NCI-H345 treated with DMSO at 0.1 percent for 48 hours (cell line): ENCODE measurements at regions not wholly inside any gene's neighbourhood (a gene's known extent, or its start where the extent isn't known, plus 50 kb on each side); places are given as distances from the start of the nearest gene placed in this dataset.
"Not testable (repeated sequence)": the region's sequence is repeated elsewhere in the genome, so short reads cannot be mapped to it uniquely, and the experiment has no call there.

ENCODE experiments used
- DNase-seq: peaks from one replicate; lab custom pipeline; 2025; ENCODE audit not compliant: unreplicated experiment; lab: John Stamatoyannopoulos, UW

DNA sequence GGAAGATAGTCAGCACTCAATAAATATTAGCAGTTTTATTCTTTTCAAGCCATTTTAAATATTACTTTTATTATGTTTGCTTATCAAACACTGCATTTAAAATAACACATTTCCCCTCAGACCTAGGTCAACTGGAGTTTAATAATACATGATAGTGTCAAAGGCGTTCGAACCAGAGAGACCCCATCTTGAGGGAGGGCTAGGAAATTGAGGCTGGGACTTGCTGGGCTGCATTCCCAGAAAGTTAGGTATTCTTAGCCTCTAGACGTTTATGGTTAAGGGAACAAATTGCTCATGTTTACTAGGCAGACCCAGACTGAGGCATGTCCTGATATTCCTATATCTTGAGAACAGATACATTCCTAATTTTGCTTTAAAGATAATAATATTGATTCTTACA, 426.5 kb downstream of the METTL4 start:
- DNase-seq, result no peak

DNA sequence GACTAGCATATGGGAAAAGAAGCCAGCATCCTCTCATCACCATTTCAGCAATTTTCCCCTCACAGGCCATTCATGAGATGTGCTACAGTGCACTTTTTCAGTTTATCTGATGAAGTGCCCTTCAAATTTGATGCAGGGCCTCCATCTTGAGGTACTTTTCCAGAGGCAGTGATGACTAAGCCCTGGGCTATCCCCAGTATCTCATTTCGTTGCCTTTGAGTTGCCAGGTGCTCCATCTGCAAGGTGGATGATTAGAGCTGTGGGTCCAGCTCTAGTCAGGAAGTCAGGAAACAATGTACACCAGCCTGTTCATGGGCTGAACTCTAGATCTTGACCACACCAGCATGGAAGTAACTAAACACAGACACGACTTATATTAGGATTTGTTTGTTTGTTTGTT, 425.2 kb downstream of the METTL4 start:
- DNase-seq, result no peak

DNA sequence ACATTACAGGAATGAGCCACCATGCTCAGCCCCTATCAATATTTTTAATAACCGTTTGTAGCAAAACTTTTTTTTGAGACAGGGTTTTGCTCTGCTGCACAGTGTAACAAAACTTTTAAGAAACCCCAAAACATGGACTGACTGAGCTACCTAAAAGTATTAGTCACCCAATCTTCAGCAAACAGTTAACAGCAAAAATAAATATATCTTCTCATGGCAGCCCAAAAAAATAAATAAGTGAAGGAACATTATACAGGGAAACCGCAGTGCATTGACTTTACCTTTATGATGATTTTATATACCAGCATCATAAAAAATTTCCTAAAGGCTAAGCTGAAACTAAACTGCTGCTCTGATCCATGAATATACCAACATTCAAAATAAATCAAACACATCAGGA, 424.6 kb downstream of the METTL4 start:
- DNase-seq, result no peak

- no peak for DNase-seq
These were observed 423.7 kb downstream of the METTL4 start for GRCh38 chr18:2147476-2148230.

- DNase-seq, result no peak
These were observed 422.5 kb downstream of the METTL4 start for GRCh38 chr18:2148823-2149222.

GRCh38 chr18:2150566-2150965, 420.7 kb downstream of the METTL4 start:
- DNase-seq, result no peak

DNA sequence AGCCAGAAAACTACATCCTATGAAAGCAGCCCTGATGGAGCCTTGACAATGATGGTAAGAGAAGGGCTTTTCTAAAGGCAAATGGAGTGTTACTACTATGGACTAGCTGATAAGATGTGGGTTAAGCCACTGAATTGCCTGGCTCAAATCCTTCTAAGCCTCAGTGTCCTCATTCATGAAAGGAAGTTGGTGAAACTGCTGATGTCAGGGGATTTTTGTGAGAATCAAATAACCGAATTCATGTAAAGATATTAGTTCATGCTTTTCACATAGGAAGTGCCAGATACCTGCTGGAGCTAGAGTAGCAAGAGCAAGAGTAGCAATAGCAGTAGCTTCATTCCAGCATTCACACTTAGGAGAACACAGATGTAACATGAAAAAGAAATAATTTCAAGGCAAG, 417.0 kb downstream of the METTL4 start:
- no peak for DNase-seq

DNA sequence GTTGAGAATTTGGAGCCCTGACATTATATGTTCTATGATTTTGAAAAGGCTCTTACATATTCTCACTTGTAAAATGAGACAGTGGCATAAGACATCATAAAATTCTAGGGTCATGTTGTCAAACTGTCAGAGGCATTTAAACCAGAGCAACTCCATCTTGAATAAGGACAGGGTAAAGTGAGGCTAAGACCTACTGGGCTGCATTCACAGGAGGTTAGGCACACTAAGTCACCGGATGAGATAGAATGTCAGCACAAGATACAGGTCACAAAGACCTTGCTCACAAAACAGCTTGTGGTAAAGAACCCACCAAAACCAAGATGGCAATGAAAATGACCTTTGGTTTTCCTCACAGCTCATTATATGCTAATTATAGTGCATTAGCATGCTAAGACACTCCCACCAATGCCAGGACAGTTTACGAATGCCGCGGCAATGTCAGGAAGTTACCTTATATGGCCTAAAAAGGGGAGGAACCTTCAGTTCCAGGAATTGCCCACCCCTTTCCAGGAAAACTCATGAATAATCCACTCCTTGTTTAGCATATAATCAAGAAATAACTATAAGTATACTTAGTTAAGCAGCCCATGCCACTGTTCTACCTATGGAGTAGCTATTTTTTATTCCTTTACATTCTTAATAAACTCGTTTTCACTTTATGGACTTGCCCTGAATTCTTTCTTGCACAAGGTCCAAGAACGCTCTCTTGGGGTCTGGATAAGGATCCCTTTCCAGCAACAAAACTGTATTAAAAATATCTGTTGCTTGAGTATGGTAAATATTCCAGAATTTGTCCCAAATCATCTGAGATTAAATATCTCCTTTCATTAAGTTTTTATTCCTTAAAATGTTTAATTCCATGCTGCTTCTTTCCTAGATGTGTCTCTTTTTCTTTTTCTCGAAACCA, 406.4 kb downstream of the METTL4 start:
- DNase-seq, result no peak

DNA sequence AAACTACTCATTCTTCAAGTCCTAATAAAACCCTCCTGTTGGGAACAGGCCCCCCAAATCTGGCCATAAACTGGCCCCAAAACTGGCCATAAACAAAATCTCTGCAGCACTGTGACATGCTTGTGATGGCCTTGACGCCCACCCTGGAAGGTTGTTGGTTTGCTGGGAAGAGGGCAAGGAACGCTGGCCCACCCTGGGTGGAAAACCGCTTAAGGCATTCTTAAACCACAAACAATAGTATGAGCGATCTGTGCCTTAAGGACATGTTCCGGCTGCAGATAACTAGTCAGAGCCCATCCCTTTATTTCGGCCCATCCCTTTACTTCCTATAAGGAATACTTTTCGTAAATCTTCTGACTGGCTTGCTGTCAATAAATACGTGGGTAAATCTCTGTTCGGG, 404.4 kb downstream of the METTL4 start:
- DNase-seq, result not testable (repeated sequence)

- no peak for DNase-seq
These were observed 403.3 kb downstream of the METTL4 start for GRCh38 chr18:2168022-2168421.

DNA sequence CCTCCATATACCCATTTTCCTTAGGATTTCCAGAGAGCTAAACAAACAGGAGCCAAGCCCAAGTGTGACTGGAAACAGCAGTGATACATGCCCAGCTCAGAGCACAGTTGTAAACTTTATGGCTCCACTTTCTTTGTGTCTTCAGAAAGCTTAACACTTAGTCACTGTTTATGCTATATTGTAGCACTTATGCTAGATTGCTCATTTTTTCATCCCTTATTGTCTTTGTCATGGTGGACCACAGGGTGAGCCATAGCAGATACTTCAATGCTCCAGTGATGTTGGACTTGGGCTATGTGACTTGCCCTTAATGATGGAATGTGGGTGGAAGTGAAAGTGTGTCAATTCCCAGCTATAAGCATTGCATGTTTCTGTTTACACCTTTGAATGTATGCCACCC, 401.6 kb downstream of the METTL4 start:
- no peak for DNase-seq

DNA sequence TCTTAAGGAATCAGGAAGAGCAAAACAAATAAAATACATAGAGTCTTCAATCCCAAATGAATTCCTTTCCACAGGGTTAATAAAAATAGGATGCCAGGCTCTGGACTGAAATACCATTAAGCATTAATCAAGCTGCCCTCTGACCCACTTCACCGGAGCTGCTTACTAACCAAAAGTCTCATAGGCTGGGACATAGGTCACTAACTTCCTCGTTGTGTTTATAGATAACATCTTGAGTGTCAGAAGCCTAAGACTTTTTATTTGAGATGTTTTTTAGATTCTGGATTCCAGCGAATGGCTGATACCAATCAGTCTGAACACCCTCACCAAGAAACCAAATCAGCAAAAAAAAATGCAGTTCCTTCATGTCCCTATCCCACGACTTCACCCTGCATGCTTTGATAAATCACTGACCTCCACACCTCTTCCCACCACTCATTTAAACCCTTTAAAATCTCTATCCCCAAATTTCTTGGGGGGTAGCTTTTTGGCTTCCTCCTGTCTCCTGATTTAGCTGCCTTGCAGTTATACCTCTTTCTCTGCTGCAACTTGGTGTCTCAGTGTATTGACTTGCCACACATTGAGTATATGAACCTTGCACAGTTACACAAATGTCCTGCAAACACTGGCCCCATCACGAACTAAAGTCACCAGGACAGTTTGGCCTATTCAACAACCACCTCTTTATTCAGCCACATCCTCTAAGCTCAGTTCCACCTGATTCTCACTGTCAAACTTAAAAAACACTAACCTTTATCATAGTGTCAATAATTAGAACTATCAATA, 399.3 kb downstream of the METTL4 start:
- DNase-seq, result no peak

GRCh38 chr18:2172881-2173280, 398.4 kb downstream of the METTL4 start:
- no peak for DNase-seq

- DNase-seq, result no peak
These were observed 397.8 kb downstream of the METTL4 start for GRCh38 chr18:2173486-2173885.

GRCh38 chr18:2178036-2178435, 393.3 kb downstream of the METTL4 start:
- no peak for DNase-seq

GRCh38 chr18:2179498-2180183, 391.7 kb downstream of the METTL4 start:
- no peak for DNase-seq

DNA sequence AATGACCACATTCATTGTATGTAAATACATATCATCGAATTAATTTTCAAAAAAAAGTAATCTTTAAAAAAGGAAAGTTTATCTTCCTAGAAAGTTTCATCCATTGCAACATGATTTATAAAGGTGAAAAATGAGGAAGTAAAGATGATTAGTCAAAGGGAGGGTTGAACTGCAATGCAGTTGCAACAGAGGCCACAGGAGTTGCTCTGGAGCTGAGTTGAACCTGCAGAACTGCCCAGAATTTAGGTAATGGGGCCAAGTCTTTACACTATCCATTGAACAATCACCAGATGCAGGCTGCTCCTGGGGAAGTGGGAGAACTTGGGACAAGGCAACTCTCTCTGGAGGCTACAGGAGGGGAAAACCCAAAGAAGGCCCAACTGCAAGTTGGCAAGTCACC, 390.7 kb downstream of the METTL4 start:
- no peak for DNase-seq

DNA sequence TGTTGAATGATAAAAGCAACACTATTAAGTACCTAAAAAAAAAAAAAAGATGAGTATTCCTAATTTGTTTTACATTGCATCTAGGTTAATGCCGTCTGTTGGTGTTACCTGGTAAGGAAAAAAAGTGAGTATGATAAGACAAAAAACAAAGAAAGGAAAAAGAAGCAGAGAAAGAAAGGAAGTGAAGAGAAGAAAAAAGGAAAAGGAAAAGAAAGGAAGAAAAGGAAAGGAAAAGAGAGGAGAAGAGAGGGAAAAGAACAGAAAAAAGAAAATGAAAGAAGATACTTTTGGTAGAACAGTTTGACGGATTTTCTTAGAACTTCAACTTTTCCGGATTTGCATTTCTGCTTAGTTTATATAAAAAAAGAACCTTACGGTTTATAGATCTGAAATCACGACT, 387.9 kb downstream of the METTL4 start:
- no peak for DNase-seq

GRCh38 chr18:2186967-2187366, 384.3 kb downstream of the METTL4 start:
- DNase-seq, result no peak

DNA sequence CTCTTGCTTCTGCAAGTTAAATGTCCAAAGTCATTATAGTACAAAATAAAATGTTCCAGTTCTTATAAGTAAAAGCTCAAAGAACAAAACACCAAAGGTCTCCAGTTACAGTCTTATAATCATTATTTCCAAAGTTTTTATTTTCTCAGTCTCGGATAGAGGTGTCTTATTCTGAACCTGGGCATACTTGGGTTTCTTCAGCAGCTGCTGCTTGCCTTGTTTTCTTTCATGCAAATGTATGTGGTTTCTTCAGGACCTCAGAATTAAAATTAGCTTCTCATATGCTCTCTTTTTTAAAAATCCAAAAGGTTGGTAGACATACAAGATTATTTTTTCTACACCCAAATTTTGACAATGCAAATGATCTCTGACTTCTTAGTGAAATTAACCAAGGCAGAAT, 383.0 kb downstream of the METTL4 start:
- no peak for DNase-seq

- no peak for DNase-seq
These were observed 380.0 kb downstream of the METTL4 start for GRCh38 chr18:2191180-2191790.
